GM23338 (cell line): ENCODE measurements at regions not wholly inside any gene's neighbourhood (a gene's known extent, or its start where the extent isn't known, plus 50 kb on each side); places are given as distances from the start of the nearest gene placed in this dataset.

Experiments used
- ATAC-seq: fragments of 200-7000 bp; cut with Tn5 transposase; 3 replicates; pipeline ENCODE4 v1.9.1; 2020
- DNase-seq: peaks from one replicate; pipeline ENCODE4 v3.0.0-alpha.2; 2015; ENCODE audit warnings: low spot score
- H2AFZ ChIP-seq: fragments of 200-600 bp; sonication (generic); 2 replicates; pipeline ENCODE4 v1.8.0; 2016; ENCODE audit warnings: antibody characterized with exemption, mild to moderate bottlenecking, moderate library complexity
- H3F3A ChIP-seq: fragments of 200-600 bp; sonication (generic); replicated peaks from 2 replicates; pipeline ENCODE4 v1.8.0; 2017; ENCODE audit warnings: antibody characterized with exemption, mixed run types, low read depth
- H3K27ac ChIP-seq: fragments of 200-600 bp; sonication (generic); 2 replicates; pipeline ENCODE4 v1.6.1; 2016; ENCODE audit warnings: low read depth
- H3K27me3 ChIP-seq: fragments of 200-600 bp; sonication (generic); 2 replicates; pipeline ENCODE4 v1.8.0; 2016; ENCODE audit warnings: mild to moderate bottlenecking, mixed run types, moderate library complexity; ENCODE audit not compliant: insufficient read depth
- H3K36me3 ChIP-seq: fragments of 200-600 bp; sonication (generic); 2 replicates; pipeline ENCODE4 v1.8.0; 2016; ENCODE audit warnings: mild to moderate bottlenecking; ENCODE audit not compliant: insufficient read depth
- H3K4me1 ChIP-seq: fragments of 200-600 bp; sonication (generic); 2 replicates; pipeline ENCODE4 v1.8.0; 2016; ENCODE audit warnings: mild to moderate bottlenecking, moderate library complexity; ENCODE audit not compliant: insufficient read depth
- H3K4me2 ChIP-seq: fragments of 200-600 bp; sonication (generic); 2 replicates; pipeline ENCODE4 v1.7.1; 2017; ENCODE audit warnings: mixed run types
- H3K4me3 ChIP-seq: fragments of 200-600 bp; sonication (generic); 2 replicates; pipeline ENCODE4 v1.6.1; 2016; ENCODE audit warnings: mixed run types
- H3K79me2 ChIP-seq: fragments of 200-600 bp; sonication (generic); replicated peaks from 2 replicates; pipeline ENCODE4 v1.8.0; 2017; ENCODE audit warnings: mild to moderate bottlenecking; ENCODE audit not compliant: insufficient read depth
- H3K9me2 ChIP-seq: fragments of 200-600 bp; sonication (generic); 2 replicates; pipeline ENCODE4 v1.8.0; 2017; ENCODE audit not compliant: insufficient read depth
- H4K20me1 ChIP-seq: fragments of 200-600 bp; sonication (generic); replicated peaks from 2 replicates; pipeline ENCODE4 v1.8.0; 2017; ENCODE audit warnings: mild to moderate bottlenecking; ENCODE audit not compliant: insufficient read depth
- H3K27ac Mint-ChIP-seq: 2 replicates; pipeline ENCODE4 v1.8.0; 2020; ENCODE audit warnings: inconsistent platforms, mild to moderate bottlenecking, moderate library complexity, mixed read lengths
- H3K27me3 Mint-ChIP-seq: 3 replicates; pipeline ENCODE4 v1.8.0; 2022; ENCODE audit warnings: low read depth, mild to moderate bottlenecking, moderate library complexity, mixed read lengths, inconsistent platforms; ENCODE audit not compliant: insufficient read depth, poor library complexity
- H3K36me3 Mint-ChIP-seq: 3 replicates; pipeline ENCODE4 v1.8.0; 2021; ENCODE audit warnings: low read depth, mild to moderate bottlenecking, inconsistent platforms, moderate library complexity, mixed read lengths
- H3K4me1 Mint-ChIP-seq: 3 replicates; pipeline ENCODE4 v1.8.0; 2020; ENCODE audit warnings: mild to moderate bottlenecking, inconsistent platforms, mixed read lengths
- H3K4me3 Mint-ChIP-seq: 3 replicates; pipeline ENCODE4 v1.8.0; 2021; ENCODE audit warnings: moderate library complexity, mild to moderate bottlenecking, inconsistent platforms, mixed read lengths
- H3K9me3 Mint-ChIP-seq: 3 replicates; pipeline ENCODE4 v1.8.0; 2020; ENCODE audit warnings: moderate library complexity, mild to moderate bottlenecking, inconsistent platforms, mixed read lengths
- CREB1 ChIP-seq: fragments of 250-450 bp; sonication (Bioruptor Pico); IDR thresholded peaks from 2 replicates; pipeline ENCODE4 v1.5.0; 2020; ENCODE audit warnings: low read depth, mild to moderate bottlenecking, moderate library complexity
- CTCF ChIP-seq, 2 experiments: fragments of 200-600 bp in 1 of 2; sonication (generic) in 1 of 2; conservative IDR thresholded peaks; 2 replicates each; pipeline versions ENCODE4 v1.5.1 to v1.6.1; 2016 to 2017; ENCODE audit warnings: antibody characterized with exemption in 2 of 2, low read depth in 2 of 2, mild to moderate bottlenecking in 2 of 2, moderate library complexity in 1 of 2
- ETS1 ChIP-seq: IDR thresholded peaks from 2 replicates; pipeline ENCODE4 v1.6.1; 2016; ENCODE audit warnings: antibody characterized with exemption
- EZH2 ChIP-seq: fragments of 200-600 bp; sonication (generic); IDR thresholded peaks from one replicate; pipeline ENCODE4 v1.8.0; 2017; ENCODE audit warnings: antibody characterized with exemption, mild to moderate bottlenecking, low read depth; ENCODE audit not compliant: unreplicated experiment
- EZH2phosphoT487 ChIP-seq: fragments of 200-600 bp; sonication (generic); IDR thresholded peaks from one replicate; pipeline ENCODE4 v1.8.1; 2018; ENCODE audit warnings: antibody characterized with exemption; ENCODE audit not compliant: unreplicated experiment
- JUNB ChIP-seq: IDR thresholded peaks from one replicate; pipeline ENCODE4 v1.6.1; 2016; ENCODE audit warnings: antibody characterized with exemption; ENCODE audit not compliant: unreplicated experiment
- POLR2AphosphoS5 ChIP-seq: IDR thresholded peaks from 2 replicates; pipeline ENCODE4 v1.6.1; 2016; ENCODE audit warnings: antibody characterized with exemption, low read depth
- REST ChIP-seq: IDR thresholded peaks from one replicate; pipeline ENCODE4 v1.6.1; 2018; ENCODE audit warnings: antibody characterized with exemption; ENCODE audit not compliant: unreplicated experiment
- STAT1 ChIP-seq: IDR thresholded peaks from one replicate; pipeline ENCODE4 v1.6.1; 2016; ENCODE audit warnings: antibody characterized with exemption; ENCODE audit not compliant: unreplicated experiment
- ZNF114 ChIP-seq: fragments of 250-450 bp; sonication (Bioruptor Pico); IDR thresholded peaks from 2 replicates; pipeline ENCODE4 v1.5.0; 2020; ENCODE audit warnings: mild to moderate bottlenecking, moderate library complexity
- ZNF331 ChIP-seq: fragments of 250-450 bp; sonication (Bioruptor Pico); IDR thresholded peaks from 2 replicates; pipeline ENCODE4 v1.5.0; 2020; ENCODE audit warnings: low read depth, mild to moderate bottlenecking, moderate library complexity

DNA sequence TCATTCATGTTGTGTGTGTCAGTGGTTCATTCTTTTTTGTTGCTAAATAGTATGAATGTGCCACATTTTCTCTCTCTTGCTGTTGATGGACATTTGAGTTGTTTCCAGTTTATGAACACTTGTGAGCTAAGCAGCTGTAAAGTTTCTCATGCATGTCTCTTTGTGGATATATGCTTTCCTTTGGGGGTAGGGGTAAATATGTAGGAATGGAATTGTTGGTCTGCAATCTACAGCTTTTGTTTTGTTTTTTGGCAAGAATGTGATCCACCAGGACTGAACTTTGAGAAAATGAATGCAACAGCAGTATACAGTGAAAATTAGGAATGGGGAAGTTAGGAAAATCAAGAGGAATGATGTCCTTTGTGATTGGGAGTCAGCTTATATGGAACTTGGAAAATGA lies 226.3 kb downstream of the CDCA7 start (continued):
- TF ChIP-seq CTCF (conservative IDR thresholded peaks at IDR 0.05; ENCODE audit: low read depth in 2 of 2) (no peak), JUNB (no peak), EZH2phosphoT487 (no peak), REST (no peak), ZNF331 (no peak), ZNF114 (CRISPR knock-in tag) (no peak)

DNA sequence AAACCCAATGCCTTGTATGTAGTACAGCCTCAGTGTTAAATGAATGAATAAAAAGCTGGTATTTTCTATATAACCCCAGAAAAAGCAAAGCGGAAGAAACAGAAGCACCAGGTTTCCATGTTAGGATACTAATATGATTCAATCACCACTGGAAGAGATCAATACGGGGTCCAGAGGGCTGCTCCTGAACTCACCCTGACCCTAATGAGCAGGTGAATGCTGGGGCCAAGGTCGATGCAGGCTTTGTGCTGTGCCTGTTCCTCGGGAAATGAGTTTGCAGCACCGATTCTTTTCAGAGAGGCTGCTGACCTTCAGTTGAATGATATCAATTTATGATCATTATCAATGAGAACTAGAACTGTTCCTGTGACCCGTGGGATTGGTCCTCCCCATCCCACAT lies 228.5 kb downstream of the CDCA7 start:
- no peak overlapping the region for H3K4me3 Mint-ChIP-seq
- H3K27ac Mint-ChIP-seq, result no peak overlapping the region
- Histone ChIP-seq H3K27ac (no peak overlapping the region), H3K79me2 (no peaks in the 10 kb centered on the region; the same call in 1 of the 2 replicates), H3K27me3 (no peaks in the 10 kb centered on the region), H3K36me3 (no peaks in the 10 kb centered on the region), H3K4me3 (no peak overlapping the region), H2AFZ (no peak overlapping the region), H4K20me1 (no peaks in the 10 kb centered on the region), H3F3A (no peaks in the 10 kb centered on the region), H3K4me1 (no peaks in the 10 kb centered on the region), H3K9me2 (0 out of 2 replicates have a peak, but pooled peaks cover 5% of the 10 kb centered on the region), H3K4me2 (no peak overlapping the region)
- H3K27me3 Mint-ChIP-seq, result peaks cover 2% of the 10 kb centered on the region
- H3K9me3 Mint-ChIP-seq, result no peaks in the 10 kb centered on the region
- ATAC-seq, result no peak
- H3K4me1 Mint-ChIP-seq, result peaks cover 9% of the 10 kb centered on the region; the same call in 2 of the 3 replicates
- H3K36me3 Mint-ChIP-seq, result no peaks in the 10 kb centered on the region; the same call in 2 of the 3 replicates
- DNase-seq, result no peak
- no peak for TF ChIP-seq STAT1
- TF ChIP-seq EZH2phosphoT487, result no peak
- TF ChIP-seq ZNF114 (CRISPR knock-in tag), result no peak
- no peak for TF ChIP-seq REST
- no peak for TF ChIP-seq ETS1
- TF ChIP-seq POLR2AphosphoS5, result no peak
- TF ChIP-seq CREB1, result no peak
- TF ChIP-seq EZH2, result no peak
- TF ChIP-seq ZNF331, result no peak
- no peak for TF ChIP-seq CTCF (conservative IDR thresholded peaks at IDR 0.05; ENCODE audit: low read depth in 2 of 2)
